ENCODE measurements at regions not wholly inside any gene's neighbourhood (a gene's known extent, or its start where the extent isn't known, plus 50 kb on each side); places are given as distances from the start of the nearest gene placed in this dataset.

GRCh38 chr11:122226810-122227379 lies 110.9 kb upstream of the BLID start:
- no peak for DNase-seq

DNA sequence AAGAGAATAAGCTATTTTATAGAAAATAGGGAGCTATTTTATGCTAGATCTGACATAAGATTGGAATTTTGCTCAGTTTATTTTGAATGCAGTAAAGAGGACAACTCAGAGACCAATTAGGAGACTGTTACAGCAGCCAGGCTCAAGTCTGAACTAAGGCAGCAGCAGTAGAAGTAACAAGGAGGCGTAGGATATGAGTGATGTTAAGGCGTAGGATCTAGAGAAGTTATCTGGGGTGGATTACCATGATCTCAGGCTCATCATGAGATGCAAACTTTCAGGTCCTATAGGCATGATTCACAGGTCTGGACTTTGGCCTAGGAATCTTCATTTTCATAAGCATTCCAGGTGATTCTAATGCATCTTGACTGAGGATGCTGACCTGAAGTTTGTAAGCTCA lies 108.9 kb upstream of the BLID start:
- no peak for DNase-seq

GRCh38 chr11:122220321-122220720 lies 104.3 kb upstream of the BLID start:
- no peak for DNase-seq

DNA sequence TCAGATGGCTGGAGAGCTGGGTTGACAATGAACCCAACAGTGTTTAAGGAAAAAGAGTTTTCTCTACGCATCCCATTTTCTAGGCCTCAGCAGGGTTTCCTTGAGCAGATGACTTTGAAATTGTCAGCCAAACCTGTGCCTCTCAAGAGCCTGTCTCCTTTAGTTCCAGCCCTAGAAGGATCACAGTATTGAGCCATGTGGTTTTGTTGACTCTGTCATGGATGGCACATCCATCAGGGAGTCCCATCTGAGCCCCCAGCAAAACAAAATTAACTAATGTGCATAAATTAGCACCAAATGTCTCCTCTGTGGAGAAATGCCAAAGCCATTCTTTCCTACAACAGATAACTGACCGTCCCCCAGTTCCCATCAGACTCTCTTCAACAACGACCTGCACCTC lies 103.8 kb upstream of the BLID start:
- no peak for DNase-seq

- DNase-seq, result no peak
These were observed 99.4 kb upstream of the BLID start for GRCh38 chr11:122215244-122215992.

- no peak for DNase-seq
These were observed 98.6 kb upstream of the BLID start for GRCh38 chr11:122214567-122214966.

GRCh38 chr11:122214080-122214479 lies 98.1 kb upstream of the BLID start:
- no peak for DNase-seq

DNA sequence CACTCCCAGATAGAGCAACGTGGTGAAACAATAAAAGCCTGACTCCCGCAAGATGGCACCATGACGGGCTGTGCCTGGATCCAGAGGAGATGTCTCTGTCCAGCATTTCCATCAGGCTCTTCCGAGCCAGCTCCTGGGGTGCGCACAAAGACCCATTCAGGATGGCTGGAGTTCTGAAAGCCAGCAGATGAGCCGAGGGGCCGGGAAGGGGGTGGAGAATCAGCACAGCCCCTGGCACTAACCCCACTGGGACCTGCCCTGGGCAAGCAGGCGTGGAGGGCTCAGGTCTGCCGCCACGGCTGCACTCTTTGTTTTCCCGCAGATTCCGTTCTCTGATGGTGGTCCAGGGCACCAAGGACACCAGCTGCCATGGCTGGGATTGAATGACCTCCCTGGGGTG lies 97.2 kb upstream of the BLID start:
- no peak for DNase-seq

- DNase-seq, result no peak
These were observed 94.5 kb upstream of the BLID start for GRCh38 chr11:122210367-122210997.

DNA sequence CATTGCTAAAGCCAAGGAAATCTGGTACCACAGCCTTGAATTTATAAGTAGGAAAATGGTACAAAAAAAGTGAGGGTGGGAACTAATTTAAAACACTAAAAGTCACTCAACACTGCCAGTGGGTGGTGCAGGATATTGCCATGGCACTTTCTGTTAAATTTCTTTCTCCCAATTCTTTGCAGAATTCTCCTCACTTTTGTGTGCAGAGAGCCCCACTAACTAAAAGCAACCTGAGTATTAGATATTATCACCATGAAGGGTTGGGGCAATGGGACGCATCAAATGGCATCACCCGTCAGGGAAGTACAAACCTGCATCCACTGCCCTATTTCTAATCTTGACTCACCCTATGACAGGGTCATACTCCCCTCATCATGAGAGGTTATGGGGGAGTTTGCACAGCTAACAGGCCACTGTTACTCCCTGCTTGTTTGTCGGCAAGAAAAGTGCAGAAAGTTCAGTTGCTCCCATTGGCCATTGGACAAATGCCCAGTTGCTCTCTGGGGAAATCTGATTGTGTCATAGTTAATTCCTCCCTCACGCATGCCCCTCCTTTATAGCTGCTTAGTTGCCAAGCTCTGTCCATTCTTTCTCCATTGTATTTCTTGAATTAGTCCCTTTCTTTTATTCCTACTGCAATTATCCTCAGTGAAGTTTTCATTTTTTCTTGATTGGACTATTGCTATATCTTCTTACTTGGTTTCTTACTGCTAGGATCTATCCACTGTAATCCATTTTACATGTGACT lies 93.8 kb upstream of the BLID start:
- no peak for DNase-seq

DNA sequence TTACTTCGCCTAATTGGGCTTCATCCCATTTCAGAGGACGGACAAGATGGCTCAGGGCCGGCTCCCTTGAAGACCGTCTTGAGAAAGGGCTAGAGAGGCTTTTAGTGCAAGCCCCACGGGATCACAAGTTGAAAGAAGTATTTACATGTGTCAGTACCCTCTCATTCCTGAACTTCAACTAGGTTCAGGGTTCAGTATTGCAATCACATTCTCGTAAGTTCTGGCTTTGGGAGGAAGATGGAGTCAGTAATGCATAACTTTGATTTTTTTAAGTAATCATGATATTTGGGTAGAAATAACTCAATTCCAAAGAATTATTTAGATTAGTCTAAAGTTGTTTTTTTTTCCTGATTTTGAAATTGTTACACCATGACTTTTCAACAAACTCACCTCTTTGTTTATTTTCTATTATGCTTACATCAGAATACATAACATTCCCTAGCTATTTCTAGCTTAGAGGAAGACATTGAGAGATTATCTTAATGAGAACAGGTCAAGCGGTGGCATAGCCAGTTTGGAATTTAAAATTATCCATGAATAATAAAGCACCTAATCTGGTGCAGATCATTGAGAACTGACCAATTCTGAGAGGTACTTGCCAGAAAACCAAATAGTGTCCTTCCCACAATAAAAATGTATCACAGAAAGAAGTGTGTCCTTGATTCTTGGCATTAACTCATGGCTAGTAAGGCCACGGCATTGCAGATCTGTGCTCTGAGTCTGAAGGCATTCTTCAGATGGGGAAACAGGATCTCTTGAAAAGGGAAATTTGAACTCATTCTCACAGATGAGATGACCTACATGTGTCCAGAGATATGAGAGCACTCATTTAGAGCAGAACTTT lies 92.1 kb upstream of the BLID start:
- no peak for DNase-seq

DNA sequence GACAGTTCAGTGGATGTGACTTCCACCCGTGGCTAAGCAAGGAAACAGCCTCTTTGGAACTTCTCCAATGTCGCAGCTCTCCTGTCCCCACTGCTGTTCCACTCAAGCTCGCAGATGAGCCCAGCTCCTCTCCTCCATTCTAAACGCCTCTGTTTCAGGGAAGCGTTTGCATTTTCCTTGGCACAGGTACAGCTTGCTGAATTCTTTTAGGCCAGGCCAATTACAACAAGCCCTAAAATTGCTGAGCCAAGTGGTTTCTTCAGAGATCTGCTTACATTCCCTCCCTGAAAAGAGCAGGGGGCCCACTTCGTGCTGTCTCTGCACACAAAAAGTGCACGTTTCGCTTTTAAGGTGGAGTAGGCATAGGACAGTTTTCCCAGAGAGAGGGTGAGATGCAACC lies 91.5 kb upstream of the BLID start:
- no peak for DNase-seq

DNA sequence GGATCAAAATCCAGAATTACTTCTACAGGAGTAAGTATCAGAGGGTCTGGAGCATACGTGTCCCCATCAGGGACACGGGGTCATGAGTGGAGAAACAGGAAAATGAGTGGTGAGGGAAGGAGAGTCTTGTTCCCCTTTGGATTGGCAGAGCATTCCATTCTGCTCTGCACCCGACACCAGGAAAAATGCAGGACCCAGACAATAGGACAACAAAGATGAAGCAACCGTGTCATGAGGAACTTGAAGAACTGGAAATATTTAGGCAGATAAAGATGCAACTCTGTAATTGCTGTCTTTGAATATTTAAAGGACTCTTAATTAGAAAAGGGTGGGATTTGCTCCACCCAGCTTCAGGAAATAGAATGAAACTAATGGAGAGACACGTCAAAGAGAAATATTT lies 89.0 kb upstream of the BLID start:
- no peak for DNase-seq

GRCh38 chr11:122204206-122204605 lies 88.2 kb upstream of the BLID start:
- no peak for DNase-seq

DNA sequence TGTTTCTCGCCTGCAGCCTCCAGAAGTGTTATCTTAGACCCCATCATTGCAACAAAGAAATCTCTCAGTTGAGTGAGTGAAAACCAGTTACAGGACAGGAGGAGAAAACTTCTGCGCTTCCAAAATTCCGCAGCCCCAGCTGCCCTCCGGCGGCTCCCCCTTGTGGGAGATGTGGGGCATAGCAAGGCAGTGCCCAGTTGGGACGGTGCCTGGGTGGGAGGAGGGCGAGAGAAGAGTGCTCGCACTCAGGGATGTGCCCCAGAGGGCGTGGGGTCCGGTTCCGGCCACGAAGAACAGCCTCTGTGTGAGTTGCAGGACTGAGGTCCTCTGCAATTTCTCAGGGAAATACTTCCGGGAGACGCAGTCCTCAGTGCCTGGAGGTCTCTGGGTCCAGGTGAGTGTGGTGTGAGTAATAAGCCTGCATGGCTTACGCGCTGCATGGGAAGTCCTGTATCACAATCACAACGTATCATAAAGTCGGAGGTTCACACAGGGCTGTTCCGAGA lies 87.0 kb upstream of the BLID start:
- DNase-seq, result no peak

DNA sequence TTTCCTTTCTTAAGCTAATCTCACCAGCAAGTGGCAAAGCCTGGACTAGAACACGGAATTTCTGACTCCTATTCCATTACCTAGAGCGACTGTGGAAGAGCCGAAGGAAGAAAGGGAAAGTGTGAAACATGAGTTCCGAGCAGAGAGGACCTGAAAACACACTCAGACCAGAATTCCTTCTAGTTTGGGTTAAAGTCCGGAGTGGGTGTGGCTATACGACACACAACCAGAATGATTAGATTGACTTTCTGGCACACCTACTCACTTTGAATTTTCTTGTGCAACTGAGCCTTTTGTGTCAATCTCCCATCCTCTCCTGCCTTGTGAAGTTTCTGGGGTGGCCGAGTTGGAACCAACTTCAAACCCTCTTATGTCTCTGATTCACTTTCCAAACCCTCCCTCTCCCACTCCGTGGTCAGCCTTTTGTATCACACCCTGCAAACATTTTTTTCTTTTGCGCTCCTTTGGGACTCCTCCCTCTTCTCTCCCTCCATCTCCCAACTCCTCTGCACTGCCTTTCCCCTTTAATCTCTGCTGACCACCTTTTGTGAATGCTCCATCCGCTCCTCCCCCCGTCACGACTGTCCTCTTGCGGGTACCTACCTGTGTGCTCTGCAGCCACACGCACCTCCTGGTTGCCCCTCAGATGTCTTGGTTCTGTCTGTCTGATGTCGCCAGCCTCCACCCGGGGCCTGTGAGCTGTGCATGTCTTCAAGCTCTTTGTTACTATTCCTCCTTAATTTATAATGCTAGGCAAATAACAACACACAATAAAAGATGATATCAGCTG lies 86.3 kb upstream of the BLID start:
- no peak for DNase-seq

DNA sequence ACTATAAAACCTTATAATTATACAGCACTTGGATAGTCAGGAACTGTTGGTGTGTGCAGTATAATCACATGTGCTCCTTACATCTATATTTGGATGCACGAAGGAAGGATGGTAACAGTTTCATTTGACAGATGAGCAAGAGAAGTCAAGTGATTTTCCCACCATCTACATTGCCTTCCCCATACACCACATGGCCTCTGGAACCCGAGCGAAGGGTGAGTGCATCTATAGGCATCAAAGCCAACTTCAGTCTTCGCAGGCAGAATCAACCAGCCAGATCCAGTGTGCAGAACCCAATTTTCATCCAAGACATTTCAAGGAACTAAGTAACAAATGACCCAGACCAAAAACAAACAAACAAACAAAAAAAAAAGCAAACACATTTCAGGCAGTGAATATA lies 85.1 kb upstream of the BLID start:
- DNase-seq, result no peak

DNA sequence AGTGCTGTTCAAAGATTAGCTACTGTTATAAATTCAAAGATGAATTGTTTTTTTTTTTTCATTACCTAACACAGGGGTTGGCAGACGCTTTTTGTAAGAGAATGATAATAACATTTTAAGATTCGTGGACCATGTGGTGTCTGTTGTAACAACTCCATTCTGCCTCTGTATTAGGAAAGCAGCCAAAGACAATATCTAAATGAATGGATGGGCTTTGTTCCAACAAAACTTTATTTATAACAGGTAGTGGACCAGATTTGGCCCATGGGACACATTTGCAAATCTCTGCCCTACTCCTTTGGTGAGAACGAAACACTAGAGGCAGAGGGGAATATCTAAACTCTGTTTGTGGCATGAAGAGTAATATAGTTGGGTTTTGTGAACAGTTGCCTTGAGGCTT lies 83.6 kb upstream of the BLID start:
- DNase-seq, result no peak

DNA sequence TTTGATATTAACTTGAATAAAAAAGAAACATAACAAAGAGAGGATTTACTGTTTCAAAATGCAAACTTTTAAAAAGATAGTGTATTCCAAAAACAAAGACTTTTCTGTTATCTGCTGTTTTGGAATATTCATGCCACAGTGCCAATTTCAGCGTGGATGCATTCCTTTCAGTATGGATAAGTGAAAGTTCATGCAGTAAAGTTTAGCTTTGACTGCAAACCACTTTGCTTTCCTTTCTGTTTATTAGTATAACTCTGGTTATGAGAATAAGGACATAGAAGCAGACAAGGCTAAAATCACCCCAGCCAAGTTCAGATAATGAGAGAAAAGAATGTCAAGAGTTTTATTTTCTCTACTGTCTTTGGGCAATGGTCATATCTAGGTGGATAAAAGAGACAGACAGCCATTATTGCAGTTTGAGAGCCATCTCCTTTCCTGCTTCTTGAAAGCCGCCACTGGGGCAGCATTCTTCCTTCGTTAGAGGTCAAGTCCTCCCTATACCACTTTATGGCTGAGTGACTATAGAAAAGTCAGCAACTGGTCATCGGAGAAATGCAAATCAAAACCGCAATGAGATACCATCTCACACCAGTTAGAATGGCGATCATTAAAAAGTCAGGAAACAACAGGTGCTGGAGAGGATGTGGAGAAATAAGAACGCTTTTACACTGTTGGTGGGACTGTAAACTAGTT lies 82.4 kb upstream of the BLID start:
- DNase-seq, result no peak

DNA sequence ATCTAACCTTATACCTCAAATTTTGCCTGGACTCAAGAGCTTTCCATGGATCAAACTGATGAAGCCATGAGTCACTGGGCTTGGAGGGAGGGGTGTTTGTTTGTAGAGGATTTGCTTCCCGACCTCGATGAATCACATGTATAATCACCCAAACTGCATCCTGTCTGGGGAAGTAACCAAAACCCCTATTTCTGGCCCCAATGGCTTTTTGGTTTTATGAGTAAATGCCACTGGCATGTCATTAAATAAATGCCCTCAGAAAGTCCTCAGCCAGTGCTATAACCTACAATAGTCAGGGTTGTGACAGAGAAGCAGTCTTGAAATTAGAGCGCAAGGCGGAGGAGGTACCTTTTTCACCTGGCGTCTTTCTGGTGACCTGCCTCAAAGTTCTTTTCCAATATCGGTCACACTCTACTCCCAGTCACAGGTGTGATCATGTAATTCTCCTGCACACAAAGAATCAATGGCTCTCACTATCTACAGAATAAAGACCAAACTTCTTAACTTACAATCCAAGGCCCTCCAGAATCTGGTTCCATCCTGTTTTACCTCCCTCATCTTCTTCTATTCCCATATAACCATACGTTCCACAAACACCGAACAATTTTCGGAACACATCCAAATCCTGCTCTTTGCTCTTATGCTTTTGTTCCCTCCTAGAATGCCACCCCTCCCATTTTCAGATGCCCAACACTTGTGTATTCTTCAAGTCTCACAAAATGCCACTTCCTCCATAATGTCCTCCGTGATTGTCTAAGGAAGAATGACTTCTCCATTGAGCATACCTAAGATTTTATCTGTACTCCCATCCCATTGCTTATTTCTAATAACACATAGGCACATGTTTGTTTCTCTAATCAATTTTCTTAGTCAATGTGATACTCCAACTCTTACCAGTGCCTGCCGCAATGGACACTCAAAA lies 81.3 kb upstream of the BLID start:
- no peak for DNase-seq

Data from NCI-H1048 (cell line).